Spleen (tissue), 7 donors: ENCODE measurements at regions not wholly inside any gene's neighbourhood (a gene's known extent, or its start where the extent isn't known, plus 50 kb on each side); places are given as distances from the start of the nearest gene placed in this dataset.

Experiments
- POLR2A ChIP-seq, 3 donors: fragments of 450-650 bp; IDR thresholded peaks; one replicate each; pipeline ENCODE4 v1.5.1; 2017; ENCODE audit warnings: antibody characterized with exemption in 3 of 3, mild to moderate bottlenecking in 1 of 3
- POLR2AphosphoS5 ChIP-seq, 3 donors: sonication (generic); formaldehyde crosslinking; IDR thresholded peaks; one replicate each; pipeline ENCODE4 v1.5.1; 2017; ENCODE audit warnings: antibody characterized with exemption in 3 of 3
- TF ChIP-seq, protein P1 (sequence below), 11 experiments: fragments of 200-600 bp in 7 of 11; fragments of 450-650 bp in 4 of 11; sonication (generic) in 4 of 11; IDR thresholded peaks in 8 of 11; conservative IDR thresholded peaks in 3 of 11; 1 replicate in 7 of 11; 2 replicates in 4 of 11; pipeline versions ENCODE4 v1.4.0 to v1.8.0; 2016 to 2021; ENCODE audit warnings: antibody characterized with exemption in 11 of 11, inconsistent platforms in 4 of 11, mild to moderate bottlenecking in 1 of 11
- donor health status: DM: no; HTN: no; CAD: no; lungs with moderate emphysema.
- donor health status: DM: no; HTN: no; CAD: no.
- donor health status: DM: no; HTN: no; CAD: no.

DNA sequence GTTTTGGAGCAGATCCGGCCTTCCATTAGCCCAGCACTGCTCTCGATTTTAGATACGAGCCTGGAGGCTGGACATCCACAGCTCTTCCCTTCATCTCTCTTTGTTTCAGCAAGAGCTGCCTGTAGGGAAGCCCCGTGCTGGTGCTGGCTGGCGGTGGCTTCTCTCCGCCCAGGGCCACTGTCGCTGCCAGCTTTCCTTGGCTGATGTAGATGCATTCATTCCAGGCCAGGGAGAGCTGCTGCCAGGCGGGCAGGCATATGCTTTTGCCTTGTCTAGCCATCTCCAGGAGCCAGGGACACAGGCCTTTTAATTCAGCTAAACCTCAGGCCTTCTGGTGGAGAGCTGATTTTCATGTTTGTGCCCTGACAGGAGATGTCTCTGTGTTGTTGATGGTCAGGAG lies 409.3 kb upstream of the CLINT1 start:
- TF ChIP-seq POLR2AphosphoS5 (IDR thresholded peaks at IDR 0.05) (no peak), POLR2A (IDR thresholded peaks at IDR 0.05) (no peak)
- TF ChIP-seq, protein P1, sequence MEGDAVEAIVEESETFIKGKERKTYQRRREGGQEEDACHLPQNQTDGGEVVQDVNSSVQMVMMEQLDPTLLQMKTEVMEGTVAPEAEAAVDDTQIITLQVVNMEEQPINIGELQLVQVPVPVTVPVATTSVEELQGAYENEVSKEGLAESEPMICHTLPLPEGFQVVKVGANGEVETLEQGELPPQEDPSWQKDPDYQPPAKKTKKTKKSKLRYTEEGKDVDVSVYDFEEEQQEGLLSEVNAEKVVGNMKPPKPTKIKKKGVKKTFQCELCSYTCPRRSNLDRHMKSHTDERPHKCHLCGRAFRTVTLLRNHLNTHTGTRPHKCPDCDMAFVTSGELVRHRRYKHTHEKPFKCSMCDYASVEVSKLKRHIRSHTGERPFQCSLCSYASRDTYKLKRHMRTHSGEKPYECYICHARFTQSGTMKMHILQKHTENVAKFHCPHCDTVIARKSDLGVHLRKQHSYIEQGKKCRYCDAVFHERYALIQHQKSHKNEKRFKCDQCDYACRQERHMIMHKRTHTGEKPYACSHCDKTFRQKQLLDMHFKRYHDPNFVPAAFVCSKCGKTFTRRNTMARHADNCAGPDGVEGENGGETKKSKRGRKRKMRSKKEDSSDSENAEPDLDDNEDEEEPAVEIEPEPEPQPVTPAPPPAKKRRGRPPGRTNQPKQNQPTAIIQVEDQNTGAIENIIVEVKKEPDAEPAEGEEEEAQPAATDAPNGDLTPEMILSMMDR (IDR thresholded peaks at IDR 0.05 in 8 of 11, conservative IDR thresholded peaks at IDR 0.05 in 3 of 11) = no peak
